B cell (primary cell): ENCODE measurements at regions not wholly inside any gene's neighbourhood (a gene's known extent, or its start where the extent isn't known, plus 50 kb on each side); places are given as distances from the start of the nearest gene placed in this dataset.

Experiments
- ATAC-seq: fragments of 200-7000 bp; cut with Tn5 transposase; one replicate; pipeline ENCODE4 v1.10.0; 2021; ENCODE audit warnings: low read depth, mild to moderate bottlenecking, moderate number of reproducible peaks, moderate library complexity
- CTCF ChIA-PET: fragments of 350-600 bp; sonication (Branson Sonifier 250); formaldehyde crosslinking; loops from one replicate; lab custom pipeline; 2021; ENCODE audit warnings: antibody characterized with exemption, inconsistent platforms; lab: Charles Lee
- POLR2A ChIA-PET: fragments of 350-600 bp; sonication (Branson Sonifier 250); formaldehyde crosslinking; loops from one replicate; lab custom pipeline; 2021; ENCODE audit warnings: antibody characterized with exemption; lab: Charles Lee
- DNase-seq: peaks from one replicate; pipeline ENCODE4 v3.0.0; 2013
- H2AFZ ChIP-seq: 2 replicates; pipeline ENCODE4 v1.6.1; 2012; ENCODE audit warnings: mild to moderate bottlenecking, low read depth, low read length; ENCODE audit not compliant: insufficient read depth, poor library complexity, severe bottlenecking
- H3K27ac ChIP-seq, 2 donors: 1 replicate in 1 of 2; 2 replicates in 1 of 2; pipeline ENCODE4 v1.5.1; 2012 to 2013; ENCODE audit warnings: low read length in 2 of 2, mild to moderate bottlenecking in 2 of 2, moderate library complexity in 1 of 2
- H3K27me3 ChIP-seq, 4 experiments: fragments of 200-600 bp in 1 of 4; sonication (generic) in 1 of 4; replicated peaks in 1 of 4; 1 replicate in 2 of 4; 2 replicates in 2 of 4; pipeline versions ENCODE4 v1.6.1 to v1.7.0; 2013 to 2016; ENCODE audit warnings: low read length in 3 of 4, mild to moderate bottlenecking in 2 of 4, mixed read lengths in 1 of 4, moderate library complexity in 1 of 4; ENCODE audit not compliant: insufficient read depth in 4 of 4, control insufficient read depth in 3 of 4; ENCODE audit errors: control extremely low read depth in 1 of 4
- H3K36me3 ChIP-seq, 2 experiments: replicated peaks in 1 of 2; 1 replicate in 1 of 2; 2 replicates in 1 of 2; pipeline versions ENCODE4 v1.6.1 to v1.7.1; 2013; ENCODE audit warnings: low read length in 1 of 2; ENCODE audit not compliant: insufficient read depth in 2 of 2, control insufficient read depth in 1 of 2; ENCODE audit errors: control extremely low read depth in 1 of 2, extremely low read depth in 1 of 2
- H3K4me1 ChIP-seq, 2 donors: fragments of 200-600 bp in 1 of 2; sonication (generic) in 1 of 2; 1 replicate in 1 of 2; 2 replicates in 1 of 2; pipeline versions ENCODE4 v1.5.1 to v1.6.1; 2013 to 2017; ENCODE audit warnings: low read length in 2 of 2; ENCODE audit not compliant: control insufficient read depth in 2 of 2, insufficient read depth in 2 of 2
- H3K4me2 ChIP-seq: replicated peaks from 2 replicates; pipeline ENCODE3; 2012; ENCODE audit warnings: mild to moderate bottlenecking, low read depth, low read length; ENCODE audit not compliant: poor library complexity, severe bottlenecking
- H3K4me3 ChIP-seq, 5 experiments: fragments of 200-600 bp in 1 of 5; sonication (generic) in 1 of 5; 1 replicate in 3 of 5; 2 replicates in 2 of 5; pipeline versions ENCODE4 v1.5.1 to v1.7.0; 2011 to 2016; ENCODE audit warnings: low read length in 4 of 5, mild to moderate bottlenecking in 4 of 5, low read depth in 2 of 5, control low read depth in 1 of 5, moderate library complexity in 1 of 5; ENCODE audit not compliant: insufficient read depth in 1 of 5; ENCODE audit errors: control extremely low read depth in 1 of 5, extremely low read depth in 1 of 5
- H3K79me2 ChIP-seq: fragments of 200-600 bp; sonication (generic); one replicate; pipeline ENCODE4 v1.6.0; 2016; ENCODE audit warnings: low read length; ENCODE audit not compliant: control insufficient read depth, insufficient read depth
- H3K9ac ChIP-seq: fragments of 200-600 bp; sonication (generic); 2 replicates; pipeline ENCODE4 v1.6.1; 2017; ENCODE audit warnings: mild to moderate bottlenecking, low read length, moderate library complexity
- H3K9me3 ChIP-seq, 3 donors: one replicate each; pipeline versions ENCODE4 v1.6.1 to v1.7.1; 2013; ENCODE audit warnings: low read length in 2 of 3; ENCODE audit not compliant: control insufficient read depth in 2 of 3, insufficient read depth in 1 of 3; ENCODE audit errors: control extremely low read depth in 1 of 3
- H4K20me1 ChIP-seq: 2 replicates; pipeline ENCODE4 v1.6.0; 2012; ENCODE audit warnings: mild to moderate bottlenecking, low read length; ENCODE audit not compliant: insufficient read depth, control insufficient read depth, poor library complexity, severe bottlenecking
- H3K27ac Mint-ChIP-seq: one replicate; pipeline ENCODE4 v1.8.0; 2021; ENCODE audit warnings: mixed read lengths
- H3K27me3 Mint-ChIP-seq: one replicate; pipeline ENCODE4 v1.8.0; 2021; ENCODE audit warnings: mixed read lengths
- H3K4me1 Mint-ChIP-seq: one replicate; pipeline ENCODE4 v1.8.0; 2021; ENCODE audit warnings: mixed read lengths
- H3K4me3 Mint-ChIP-seq: one replicate; pipeline ENCODE4 v1.8.0; 2021; ENCODE audit warnings: mixed read lengths
- H3K9me3 Mint-ChIP-seq: one replicate; pipeline ENCODE4 v1.8.0; 2022; ENCODE audit warnings: mixed read lengths; ENCODE audit not compliant: insufficient read depth
- EZH2 ChIP-seq: IDR thresholded peaks from 2 replicates; pipeline ENCODE4 v1.6.1; 2012; ENCODE audit warnings: borderline replicate concordance, low read depth, mild to moderate bottlenecking, moderate library complexity, low read length; ENCODE audit not compliant: insufficient read depth, poor library complexity, severe bottlenecking
- WGBS: methylation state at CpG from one replicate; pipeline ENCODE4 v1.1.5; 2013; ENCODE audit warnings: missing lambda C conversion rate; ENCODE audit not compliant: insufficient coverage; 5-methylcytosine and 5-hydroxymethylcytosine counted together
- intact Hi-C: fragments of 100-400 bp; cut with micrococcal nuclease; formaldehyde crosslinking; loops from one replicate; pipeline ENCODE4 v1.10.0; 2022
- TF ChIP-seq, protein P1 (sequence below): fragments of 200-600 bp; IDR thresholded peaks from one replicate; pipeline ENCODE4 v1.8.0; 2022; ENCODE audit warnings: antibody characterized with exemption, mild to moderate bottlenecking

DNA sequence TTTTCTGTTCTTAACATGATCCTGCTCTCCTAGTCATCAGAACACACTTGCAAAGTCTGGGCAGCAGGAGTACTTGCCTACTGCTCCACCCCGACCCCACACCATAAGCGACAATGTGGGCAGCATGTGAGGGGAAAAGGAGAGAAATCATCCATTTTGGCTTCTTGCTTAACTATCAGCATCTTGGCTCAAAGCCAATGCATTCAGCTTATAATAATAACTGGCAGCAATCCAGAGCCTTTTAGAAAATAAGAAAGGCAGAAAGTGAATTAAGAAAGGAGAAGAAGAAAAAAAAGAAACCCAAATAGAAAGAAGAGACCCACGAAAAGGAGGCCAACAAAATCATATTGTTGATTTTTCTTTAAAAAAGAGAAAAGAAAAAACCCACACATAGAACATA, 930.8 kb downstream of the BCL11B start:
- no peaks in the 10 kb centered on the region for H3K36me3 ChIP-seq
- ChIA-PET CTCF (no interaction called here), POLR2A (no interaction called here)
- H3K27me3 ChIP-seq: no peaks in the 10 kb centered on the region
- H3K4me3 ChIP-seq: no peak overlapping the region
- Mint-ChIP-seq H3K4me1 (no peaks in the 10 kb centered on the region), H3K27ac (no peak overlapping the region), H3K27me3 (no peaks in the 10 kb centered on the region), H3K9me3 (peaks cover 3% of the 10 kb centered on the region), H3K4me3 (no peak overlapping the region)
- intact Hi-C loops: no loop called here
- no peaks in the 10 kb centered on the region for H3K79me2 ChIP-seq
- H3K27ac ChIP-seq: no peak overlapping the region
- TF ChIP-seq EZH2: no peak
- TF ChIP-seq, protein P1, sequence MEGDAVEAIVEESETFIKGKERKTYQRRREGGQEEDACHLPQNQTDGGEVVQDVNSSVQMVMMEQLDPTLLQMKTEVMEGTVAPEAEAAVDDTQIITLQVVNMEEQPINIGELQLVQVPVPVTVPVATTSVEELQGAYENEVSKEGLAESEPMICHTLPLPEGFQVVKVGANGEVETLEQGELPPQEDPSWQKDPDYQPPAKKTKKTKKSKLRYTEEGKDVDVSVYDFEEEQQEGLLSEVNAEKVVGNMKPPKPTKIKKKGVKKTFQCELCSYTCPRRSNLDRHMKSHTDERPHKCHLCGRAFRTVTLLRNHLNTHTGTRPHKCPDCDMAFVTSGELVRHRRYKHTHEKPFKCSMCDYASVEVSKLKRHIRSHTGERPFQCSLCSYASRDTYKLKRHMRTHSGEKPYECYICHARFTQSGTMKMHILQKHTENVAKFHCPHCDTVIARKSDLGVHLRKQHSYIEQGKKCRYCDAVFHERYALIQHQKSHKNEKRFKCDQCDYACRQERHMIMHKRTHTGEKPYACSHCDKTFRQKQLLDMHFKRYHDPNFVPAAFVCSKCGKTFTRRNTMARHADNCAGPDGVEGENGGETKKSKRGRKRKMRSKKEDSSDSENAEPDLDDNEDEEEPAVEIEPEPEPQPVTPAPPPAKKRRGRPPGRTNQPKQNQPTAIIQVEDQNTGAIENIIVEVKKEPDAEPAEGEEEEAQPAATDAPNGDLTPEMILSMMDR: no peak
- no peaks in the 10 kb centered on the region for H3K4me1 ChIP-seq
- no peak overlapping the region for H3K9ac ChIP-seq
- peaks cover 0 to 6% (median 0%) of the 10 kb centered on the region in 3 donors for H3K9me3 ChIP-seq
- no peak overlapping the region for H2AFZ ChIP-seq
- no peak for DNase-seq
- H4K20me1 ChIP-seq: no peaks in the 10 kb centered on the region
- ATAC-seq: no peak
- H3K4me2 ChIP-seq: no peak overlapping the region
- no CpG with 5 or more reads among the region's 3 CpGs for WGBS

DNA sequence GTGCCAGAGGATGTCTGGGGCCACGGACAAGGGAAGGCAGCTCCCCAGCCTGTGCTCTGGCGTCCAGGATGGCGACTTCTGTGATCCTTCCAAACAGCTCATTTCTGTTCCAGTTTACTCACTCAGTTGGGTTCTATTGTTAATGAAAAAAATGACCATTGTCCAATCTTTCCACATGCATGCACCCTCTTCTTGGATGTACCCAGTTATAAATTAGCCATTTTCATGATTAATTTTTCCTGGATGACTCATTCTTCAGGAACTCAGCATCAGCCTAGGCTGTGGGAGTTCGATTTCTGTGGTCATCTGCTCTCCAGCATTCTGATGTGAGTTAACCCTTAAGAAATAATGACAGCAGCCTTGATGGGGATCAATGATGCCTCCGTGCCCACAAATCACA, 926.8 kb downstream of the BCL11B start:
- no peaks in the 10 kb centered on the region for H3K27me3 Mint-ChIP-seq
- no peak overlapping the region for H3K27ac Mint-ChIP-seq
- POLR2A ChIA-PET: no interaction called here
- DNase-seq: no peak
- H3K4me3 Mint-ChIP-seq: no peak overlapping the region
- Histone ChIP-seq H3K4me1 (no peaks in the 10 kb centered on the region), H4K20me1 (no peaks in the 10 kb centered on the region), H3K9me3 (peaks cover 0 to 12% (median 0%) of the 10 kb centered on the region in 3 donors), H3K27ac (no peak overlapping the region), H3K79me2 (no peaks in the 10 kb centered on the region), H3K9ac (no peak overlapping the region), H3K4me3 (no peak overlapping the region), H3K36me3 (no peaks in the 10 kb centered on the region), H3K27me3 (no peaks in the 10 kb centered on the region), H3K4me2 (no peak overlapping the region), H2AFZ (no peak overlapping the region)
- intact Hi-C loops: no loop called here
- no peak for ATAC-seq
- peaks cover 6% of the 10 kb centered on the region for H3K9me3 Mint-ChIP-seq
- no peaks in the 10 kb centered on the region for H3K4me1 Mint-ChIP-seq
- WGBS: 87% methylated on average over 5 of the region's 5 CpGs
- TF ChIP-seq, protein P1: no peak
- no peak for TF ChIP-seq EZH2
- CTCF ChIA-PET: no interaction called here
